Breast epithelium (tissue), 3 donors: ENCODE measurements at regions not wholly inside any gene's neighbourhood (a gene's known extent, or its start where the extent isn't known, plus 50 kb on each side); places are given as distances from the start of the nearest gene placed in this dataset.

ENCODE experiments used
- CTCF ChIP-seq, 3 donors: fragments of 450-650 bp; IDR thresholded peaks; one replicate each; pipeline ENCODE4 v1.5.1; 2016 to 2017; ENCODE audit warnings: antibody characterized with exemption in 3 of 3, mild to moderate bottlenecking in 3 of 3, moderate library complexity in 3 of 3
- POLR2A ChIP-seq: fragments of 450-650 bp; IDR thresholded peaks from one replicate; pipeline ENCODE4 v1.6.1; 2016; ENCODE audit warnings: antibody characterized with exemption, mild to moderate bottlenecking, moderate library complexity

GRCh38 chr16:8126313-8126712, 464.0 kb downstream of the TMEM114 start:
- TF ChIP-seq CTCF (IDR thresholded peaks at IDR 0.05) (no peak), POLR2A (no peak)
